Activated CD8-positive, alpha-beta T cell treated with anti-CD3 and anti-CD28 coated beads for 36 hours (primary cell): ENCODE measurements at regions not wholly inside any gene's neighbourhood (a gene's known extent, or its start where the extent isn't known, plus 50 kb on each side); places are given as distances from the start of the nearest gene placed in this dataset.

Experiments
- ATAC-seq: fragments of 200-7000 bp; cut with Tn5 transposase; one replicate; pipeline ENCODE4 v1.10.0; 2021; ENCODE audit warnings: mild to moderate bottlenecking, moderate library complexity
- CTCF ChIA-PET: fragments of 350-600 bp; sonication (Branson Sonifier 250); formaldehyde crosslinking; loops from one replicate; lab custom pipeline; 2021; ENCODE audit warnings: antibody characterized with exemption; lab: Charles Lee
- POLR2A ChIA-PET: fragments of 350-600 bp; sonication (Branson Sonifier 250); formaldehyde crosslinking; loops from one replicate; lab custom pipeline; 2021; ENCODE audit warnings: antibody characterized with exemption; lab: Charles Lee
- DNase-seq: peaks from one replicate; pipeline ENCODE4 v3.0.0-alpha.2; 2020
- H3K27ac Mint-ChIP-seq: one replicate; pipeline ENCODE4 v1.8.0; 2021; ENCODE audit warnings: mild to moderate bottlenecking, mixed read lengths
- H3K27me3 Mint-ChIP-seq: one replicate; pipeline ENCODE4 v1.8.0; 2021; ENCODE audit warnings: mixed read lengths
- H3K36me3 Mint-ChIP-seq: one replicate; pipeline ENCODE4 v1.8.0; 2021; ENCODE audit warnings: low read depth, mixed read lengths
- H3K4me1 Mint-ChIP-seq: one replicate; pipeline ENCODE4 v1.8.0; 2021; ENCODE audit warnings: low read depth, mixed read lengths
- H3K4me3 Mint-ChIP-seq: one replicate; pipeline ENCODE4 v1.8.0; 2021; ENCODE audit warnings: mild to moderate bottlenecking, moderate library complexity, mixed read lengths
- H3K9me3 Mint-ChIP-seq: one replicate; pipeline ENCODE4 v1.8.0; 2021; ENCODE audit warnings: mixed read lengths
- CTCF ChIP-seq: fragments of 200-600 bp; IDR thresholded peaks from one replicate; pipeline ENCODE4 v1.8.0; 2022; ENCODE audit warnings: antibody characterized with exemption, mild to moderate bottlenecking
- intact Hi-C: fragments of 100-400 bp; cut with micrococcal nuclease; formaldehyde crosslinking; loops from one replicate; pipeline ENCODE4 v1.10.0; 2022

- H3K27ac Mint-ChIP-seq, result no peak overlapping the region
- no peaks in the 10 kb centered on the region for H3K4me1 Mint-ChIP-seq
- TF ChIP-seq CTCF, result no peak
- H3K9me3 Mint-ChIP-seq, result peaks cover 9% of the 10 kb centered on the region
- ChIA-PET CTCF (no interaction called here), POLR2A (no interaction called here)
- no peak for DNase-seq
- no peak overlapping the region for H3K4me3 Mint-ChIP-seq
- intact Hi-C loops, result no loop called here
- no peak for ATAC-seq
- no peaks in the 10 kb centered on the region for H3K36me3 Mint-ChIP-seq
- H3K27me3 Mint-ChIP-seq, result no peaks in the 10 kb centered on the region
Observed at GRCh38 chr3:80559701-80560100, 791.9 kb upstream of the ROBO1 start.

GRCh38 chr3:80556763-80557162 is 789.0 kb upstream of the ROBO1 start:
- Mint-ChIP-seq H3K27ac (no peak overlapping the region), H3K36me3 (no peaks in the 10 kb centered on the region), H3K4me1 (no peaks in the 10 kb centered on the region), H3K9me3 (peaks cover 14% of the 10 kb centered on the region), H3K27me3 (no peaks in the 10 kb centered on the region), H3K4me3 (no peak overlapping the region)
- no peak for TF ChIP-seq CTCF
- no peak for ATAC-seq
- ChIA-PET POLR2A (no interaction called here), CTCF (no interaction called here)
- no peak for DNase-seq
- intact Hi-C loops, result no loop called here

- DNase-seq, result no peak
Observed at GRCh38 chr3:80554304-80554703, 786.5 kb upstream of the ROBO1 start.

GRCh38 chr3:80553211-80553610 is 785.4 kb upstream of the ROBO1 start:
- no peak for TF ChIP-seq CTCF
- intact Hi-C loops, result no loop called here
- CTCF ChIA-PET, result no interaction called here
- Mint-ChIP-seq H3K27me3 (no peaks in the 10 kb centered on the region), H3K9me3 (peaks cover 12% of the 10 kb centered on the region), H3K4me1 (no peaks in the 10 kb centered on the region), H3K36me3 (no peaks in the 10 kb centered on the region), H3K4me3 (no peak overlapping the region), H3K27ac (no peak overlapping the region)
- POLR2A ChIA-PET, result no interaction called here
- no peak for DNase-seq
- ATAC-seq, result no peak

More at GRCh38 chr3:80554304-80554703, 786.5 kb upstream of the ROBO1 start:
- Mint-ChIP-seq H3K27ac (no peak overlapping the region), H3K4me3 (no peak overlapping the region), H3K9me3 (peaks cover 17% of the 10 kb centered on the region), H3K36me3 (no peaks in the 10 kb centered on the region), H3K4me1 (no peaks in the 10 kb centered on the region), H3K27me3 (no peaks in the 10 kb centered on the region)
- TF ChIP-seq CTCF, result no peak
- no peak for ATAC-seq
- ChIA-PET POLR2A (no interaction called here), CTCF (no interaction called here)
- intact Hi-C loops, result no loop called here

GRCh38 chr3:80550174-80550573 is 782.4 kb upstream of the ROBO1 start:
- intact Hi-C loops, result no loop called here
- CTCF ChIA-PET, result no interaction called here
- POLR2A ChIA-PET, result no interaction called here

More at GRCh38 chr3:80550174-80550573, 782.4 kb upstream of the ROBO1 start:
- H3K27ac Mint-ChIP-seq, result no peak overlapping the region
- no peak for TF ChIP-seq CTCF
- H3K9me3 Mint-ChIP-seq, result peaks cover 8% of the 10 kb centered on the region
- ATAC-seq (no peak), DNase-seq (no peak)
- H3K36me3 Mint-ChIP-seq, result no peaks in the 10 kb centered on the region
- no peaks in the 10 kb centered on the region for H3K4me1 Mint-ChIP-seq
- no peak overlapping the region for H3K4me3 Mint-ChIP-seq
- H3K27me3 Mint-ChIP-seq, result no peaks in the 10 kb centered on the region
